HG03565 (cell line): ENCODE measurements at regions not wholly inside any gene's neighbourhood (a gene's known extent, or its start where the extent isn't known, plus 50 kb on each side); places are given as distances from the start of the nearest gene placed in this dataset.

Source experiments
- ATAC-seq: cut with Tn5 transposase; IDR thresholded peaks from one replicate; pipeline ENCODE4 v1.9.1; 2021; ENCODE audit warnings: mild to moderate bottlenecking, moderate library complexity; ENCODE audit not compliant: unreplicated experiment

GRCh38 chr2:7452110-7452876 lies 535.1 kb downstream of the RNF144A start:
- ATAC-seq = no peak

GRCh38 chr2:7454592-7454991 lies 537.4 kb downstream of the RNF144A start:
- no peak for ATAC-seq

GRCh38 chr2:7456762-7457161 lies 539.5 kb downstream of the RNF144A start:
- no peak for ATAC-seq

- ATAC-seq = no peak
Observed at GRCh38 chr2:7458066-7458465, 540.9 kb downstream of the RNF144A start.

- no peak for ATAC-seq
Observed at GRCh38 chr2:7467782-7468447, 550.7 kb downstream of the RNF144A start.

- no peak for ATAC-seq
Observed at GRCh38 chr2:7468448-7468828, 551.2 kb downstream of the RNF144A start.

GRCh38 chr2:7468955-7469354 lies 551.7 kb downstream of the RNF144A start:
- ATAC-seq = no peak

- ATAC-seq = no peak
Observed at GRCh38 chr2:7471185-7471584, 554.0 kb downstream of the RNF144A start.

GRCh38 chr2:7472465-7472864 lies 555.3 kb downstream of the RNF144A start:
- ATAC-seq = no peak

GRCh38 chr2:7473135-7473771 lies 556.0 kb downstream of the RNF144A start:
- ATAC-seq = no peak

- no peak for ATAC-seq
Observed at GRCh38 chr2:7476371-7476770, 559.2 kb downstream of the RNF144A start.

- no peak for ATAC-seq
Observed at GRCh38 chr2:7479603-7480002, 562.4 kb downstream of the RNF144A start.

GRCh38 chr2:7480431-7480830 lies 563.2 kb downstream of the RNF144A start:
- ATAC-seq = no peak

- no peak for ATAC-seq
Observed at GRCh38 chr2:7490672-7491071, 573.5 kb downstream of the RNF144A start.

- ATAC-seq = no peak
Observed at GRCh38 chr2:7492719-7493118, 575.5 kb downstream of the RNF144A start.

- ATAC-seq = no peak
Observed at GRCh38 chr2:7497178-7497577, 580.0 kb downstream of the RNF144A start.

- ATAC-seq = no peak
Observed at GRCh38 chr2:7499018-7499417, 581.8 kb downstream of the RNF144A start.

- ATAC-seq = no peak
Observed at GRCh38 chr2:7502336-7502735, 585.1 kb downstream of the RNF144A start.

- no peak for ATAC-seq
Observed at GRCh38 chr2:7508296-7508943, 591.2 kb downstream of the RNF144A start.

- no peak for ATAC-seq
Observed at GRCh38 chr2:7510353-7510752, 593.1 kb downstream of the RNF144A start.

- no peak for ATAC-seq
Observed at GRCh38 chr2:7513834-7514233, 596.6 kb downstream of the RNF144A start.

- ATAC-seq = no peak
Observed at GRCh38 chr2:7515327-7515726, 598.1 kb downstream of the RNF144A start.
